HepG2 (cell line): ENCODE measurements at regions not wholly inside any gene's neighbourhood (a gene's known extent, or its start where the extent isn't known, plus 50 kb on each side); places are given as distances from the start of the nearest gene placed in this dataset.

Experiments
- ATAC-seq: fragments of 200-7000 bp; cut with Tn5 transposase; 3 replicates; pipeline ENCODE4 v1.9.1; 2020; ENCODE audit warnings: mild to moderate bottlenecking, moderate library complexity
- BruUV-seq: library from RNA; stranded (reverse); fragments of 400-500 nt; replicated peaks from 2 replicates; lab custom pipeline; 2021; lab: Mats Ljungman, UMichigan
- CTCF ChIA-PET: fragments of 300-600 bp; formaldehyde crosslinking; extraction: SDS; loops from one replicate; lab custom pipeline; 2021; ENCODE audit warnings: low total read pairs, inconsistent platforms, low intra/inter-chr PET ratio; lab: Yijun Ruan, JAX
- POLR2A ChIA-PET: fragments of 350-600 bp; sonication (Branson Sonifier 250); formaldehyde crosslinking; loops from one replicate; lab custom pipeline; 2020; ENCODE audit warnings: antibody characterized with exemption, inconsistent platforms; lab: Yijun Ruan, JAX
- DNase-seq: peaks from one replicate; pipeline ENCODE4 v3.0.0-alpha.2; 2015; ENCODE audit warnings: low spot score
- FAIRE-seq: peaks from 3 replicates; lab custom pipeline; 2011; peaks lifted over from hg19 to GRCh38; lab: Jason Lieb, UNC
- H2AFZ ChIP-seq: one replicate; pipeline ENCODE4 v1.6.1; 2011; ENCODE audit warnings: low read length, inconsistent platforms
- H3K27ac ChIP-seq: fragments of 300-600 bp; 3 replicates; pipeline ENCODE4 v1.8.0; 2011; ENCODE audit warnings: mixed run types, mild to moderate bottlenecking, mixed read lengths, low read length, inconsistent platforms; ENCODE audit not compliant: insufficient read depth; ENCODE audit errors: extremely low read length
- H3K27me3 ChIP-seq, 2 experiments: fragments of 200-600 bp in 1 of 2; 2 replicates in 1 of 2; 3 replicates in 1 of 2; pipeline versions ENCODE4 v1.6.0 to v1.8.0; 2011; ENCODE audit warnings: low read length in 2 of 2, mild to moderate bottlenecking in 2 of 2, moderate library complexity in 2 of 2, inconsistent platforms in 1 of 2; ENCODE audit not compliant: insufficient read depth in 2 of 2, control insufficient read depth in 1 of 2
- H3K36me3 ChIP-seq, 2 experiments: fragments of 200-600 bp in 1 of 2; replicated peaks in 1 of 2; 2 replicates in 1 of 2; 3 replicates in 1 of 2; pipeline versions ENCODE4 v1.5.1 to v1.8.0; 2011; ENCODE audit warnings: low read length in 2 of 2, inconsistent platforms in 1 of 2; ENCODE audit not compliant: insufficient read depth in 2 of 2, control insufficient read depth in 1 of 2
- H3K4me1 ChIP-seq: 2 replicates; pipeline ENCODE4 v1.5.1; 2012; ENCODE audit warnings: low read length, inconsistent platforms; ENCODE audit not compliant: insufficient read depth
- H3K4me2 ChIP-seq: 2 replicates; pipeline ENCODE4 v1.6.0; 2011; ENCODE audit warnings: low read depth, low read length, inconsistent platforms
- H3K4me3 ChIP-seq, 3 experiments: fragments of 200-600 bp in 1 of 3; sonication (generic), shearing (Covaris generic) in 1 of 3; replicated peaks in 1 of 3; 2 replicates each; pipeline ENCODE4 v1.5.1; 2011 to 2016; ENCODE audit warnings: low read length in 3 of 3, inconsistent platforms in 2 of 3, low read depth in 2 of 3, mild to moderate bottlenecking in 2 of 3, control low read depth in 1 of 3, mixed read lengths in 1 of 3; ENCODE audit not compliant: insufficient read depth in 1 of 3
- H3K79me2 ChIP-seq: one replicate; pipeline ENCODE4 v1.6.1; 2011; ENCODE audit warnings: low read length, inconsistent platforms; ENCODE audit not compliant: insufficient read depth
- H3K9ac ChIP-seq: 2 replicates; pipeline ENCODE4 v1.6.0; 2011; ENCODE audit warnings: mild to moderate bottlenecking, low read depth, low read length, inconsistent platforms; ENCODE audit not compliant: insufficient read depth
- H3K9me3 ChIP-seq: 2 replicates; pipeline ENCODE4 v1.5.1; 2012; ENCODE audit warnings: mild to moderate bottlenecking, low read length
- H4K20me1 ChIP-seq: 2 replicates; pipeline ENCODE4 v1.6.0; 2011; ENCODE audit warnings: inconsistent platforms, mild to moderate bottlenecking, low read length, moderate library complexity; ENCODE audit not compliant: insufficient read depth
- CSRNP2 ChIP-seq: sonication (generic); formaldehyde crosslinking; conservative IDR thresholded peaks from 2 replicates; pipeline ENCODE4 v1.8.0; 2022; ENCODE audit warnings: low read depth, missing genetic modification reagents
- ELF4 ChIP-seq: sonication (generic); formaldehyde crosslinking; IDR thresholded peaks from 2 replicates; pipeline ENCODE4 v1.5.0; 2020; ENCODE audit warnings: missing genetic modification reagents, mild to moderate bottlenecking, moderate library complexity, borderline replicate concordance
- HNF1B ChIP-seq: sonication (generic); formaldehyde crosslinking; IDR thresholded peaks from 2 replicates; pipeline ENCODE4 v1.5.1; 2020; ENCODE audit warnings: mild to moderate bottlenecking, moderate library complexity, missing genetic modification reagents
- KDM3A ChIP-seq: IDR thresholded peaks from 2 replicates; pipeline ENCODE4 v1.6.1; 2018; ENCODE audit warnings: low read depth, missing compliant biosample characterization
- MXD1 ChIP-seq: sonication (generic); formaldehyde crosslinking; IDR thresholded peaks from 2 replicates; pipeline ENCODE4 v1.4.0; 2020; ENCODE audit warnings: mild to moderate bottlenecking, missing genetic modification reagents
- NCOA1 ChIP-seq: sonication (generic); formaldehyde crosslinking; IDR thresholded peaks from 2 replicates; pipeline ENCODE4 v1.9.0; 2021; ENCODE audit warnings: missing genetic modification reagents
- PTBP1 ChIP-seq: fragments of 200-400 bp; formaldehyde crosslinking; IDR thresholded peaks from 2 replicates; pipeline ENCODE4 v1.6.1; 2018; ENCODE audit warnings: low read length, low read depth; ENCODE audit not compliant: poor library complexity, severe bottlenecking
- SALL2 ChIP-seq: sonication (generic); formaldehyde crosslinking; IDR thresholded peaks from 2 replicates; pipeline ENCODE4 v1.8.1; 2023; ENCODE audit warnings: mild to moderate bottlenecking, missing genetic modification reagents, inconsistent platforms
- SMAD1 ChIP-seq: sonication (generic); formaldehyde crosslinking; IDR thresholded peaks from 2 replicates; pipeline ENCODE4 v1.4.0; 2020; ENCODE audit warnings: missing genetic modification reagents, low read depth, mild to moderate bottlenecking, borderline replicate concordance
- SMAD9 ChIP-seq: sonication (generic); formaldehyde crosslinking; IDR thresholded peaks from 2 replicates; pipeline ENCODE4 v1.5.1; 2020; ENCODE audit warnings: mild to moderate bottlenecking, missing genetic modification reagents
- ZC3H13 ChIP-seq: sonication (generic); formaldehyde crosslinking; IDR thresholded peaks from 2 replicates; pipeline ENCODE4 v1.8.1; 2023; ENCODE audit warnings: mild to moderate bottlenecking, missing genetic modification reagents, moderate library complexity
- ZFP37 ChIP-seq: sonication (generic); formaldehyde crosslinking; IDR thresholded peaks from 2 replicates; pipeline ENCODE4 v1.4.0; 2020; ENCODE audit warnings: missing genetic modification reagents, borderline replicate concordance
- ZFY ChIP-seq: sonication (generic); formaldehyde crosslinking; IDR thresholded peaks from 2 replicates; pipeline ENCODE4 v1.4.0; 2020; ENCODE audit warnings: missing genetic modification reagents
- ZNF121 ChIP-seq: sonication (generic); formaldehyde crosslinking; IDR thresholded peaks from 2 replicates; pipeline ENCODE4 v1.5.0; 2020; ENCODE audit warnings: mild to moderate bottlenecking, missing genetic modification reagents
- WGBS: methylation state at CpG from one replicate; pipeline ENCODE4 v1.1.6; 2017; ENCODE audit warnings: low lambda C conversion rate; 5-methylcytosine and 5-hydroxymethylcytosine counted together
- in situ Hi-C: cut with HindIII; loops from 2 replicates; pipeline ENCODE4 v1.10.0; 2017; ENCODE audit warnings: low pct_unique_long_range_greater_than_20kb; ENCODE audit not compliant: extremely low pct_ligation_motif_present
- intact Hi-C: fragments of 100-400 bp; cut with micrococcal nuclease; formaldehyde crosslinking; loops from one replicate; pipeline ENCODE4 v1.10.0; 2022; ENCODE audit not compliant: unreplicated experiment

GRCh38 chr21:39117440-39117970 is 65.7 kb downstream of the PSMG1 start:
- WGBS = 96% methylated on average over 11 of the region's 11 CpGs
- ChIA-PET POLR2A (no interaction called here), CTCF (no interaction called here)
- H3K27ac ChIP-seq = no peak overlapping the region
- H3K27me3 ChIP-seq = no peaks in the 10 kb centered on the region; a peak in 1 of 5 replicates
- DNase-seq = no peak
- H3K36me3 ChIP-seq = no peaks in the 10 kb centered on the region
- no peaks in the 10 kb centered on the region for H3K9me3 ChIP-seq
- BruUV-seq = no TSS peak
- no peak overlapping the region for H3K4me2 ChIP-seq
- no peak for ATAC-seq
- no peak for FAIRE-seq
- no peak overlapping the region for H3K9ac ChIP-seq
- H3K79me2 ChIP-seq = no peaks in the 10 kb centered on the region
- no peak overlapping the region for H2AFZ ChIP-seq
- TF ChIP-seq ELF4 (CRISPR knock-in tag) (no peak), ZFP37 (CRISPR knock-in tag) (no peak), ZC3H13 (CRISPR knock-in tag) (no peak), CSRNP2 (no peak), ZNF121 (CRISPR knock-in tag) (no peak), NCOA1 (CRISPR knock-in tag) (no peak), SMAD1 (CRISPR knock-in tag) (no peak), SMAD9 (no peak), PTBP1 (no peak), MXD1 (CRISPR knock-in tag) (no peak), HNF1B (CRISPR knock-in tag) (no peak), SALL2 (CRISPR knock-in tag) (no peak), ZFY (CRISPR knock-in tag) (no peak), KDM3A (no peak)
- H3K4me3 ChIP-seq = no peak overlapping the region
- in situ Hi-C loops = no loop called here
- H4K20me1 ChIP-seq = no peaks in the 10 kb centered on the region
- intact Hi-C loops = no loop called here
- peaks cover 21% of the 10 kb centered on the region for H3K4me1 ChIP-seq
